Thymus (tissue), 11 donors: ENCODE measurements at regions not wholly inside any gene's neighbourhood (a gene's known extent, or its start where the extent isn't known, plus 50 kb on each side); places are given as distances from the start of the nearest gene placed in this dataset.

Source experiments
- DNase-seq, 9 donors: peaks; one replicate each; pipeline ENCODE4 v3.0.0-alpha.2; 2013; ENCODE audit warnings: low spot score in 9 of 9, low read depth in 6 of 9, missing footprints in 1 of 9
- H3K27ac ChIP-seq, 2 donors: one replicate each; pipeline ENCODE4 v1.5.1; 2013; ENCODE audit warnings: control low read depth in 1 of 2, low read depth in 1 of 2, low read length in 1 of 2, mild to moderate bottlenecking in 1 of 2, moderate library complexity in 1 of 2
- H3K27me3 ChIP-seq, 2 donors: one replicate each; pipeline ENCODE4 v1.5.1; 2013; ENCODE audit warnings: low read length in 1 of 2; ENCODE audit not compliant: control insufficient read depth in 2 of 2, insufficient read depth in 1 of 2
- H3K36me3 ChIP-seq, 2 donors: one replicate each; pipeline ENCODE4 v1.5.1; 2013; ENCODE audit warnings: low read length in 1 of 2, mild to moderate bottlenecking in 1 of 2, moderate library complexity in 1 of 2; ENCODE audit not compliant: control insufficient read depth in 2 of 2, insufficient read depth in 2 of 2
- H3K4me1 ChIP-seq, 2 donors: one replicate each; pipeline ENCODE4 v1.5.1; 2013; ENCODE audit warnings: low read length in 2 of 2; ENCODE audit not compliant: control insufficient read depth in 2 of 2, insufficient read depth in 2 of 2
- H3K4me3 ChIP-seq, 2 donors: one replicate each; pipeline ENCODE4 v1.5.1; 2013; ENCODE audit warnings: low read length in 2 of 2, control low read depth in 1 of 2, mild to moderate bottlenecking in 1 of 2
- H3K9me3 ChIP-seq, 2 donors: one replicate each; pipeline ENCODE4 v1.5.1; 2013; ENCODE audit warnings: low read length in 1 of 2, mild to moderate bottlenecking in 1 of 2; ENCODE audit not compliant: control insufficient read depth in 2 of 2, insufficient read depth in 1 of 2
- whole genome bisulfite sequencing: extraction: QIAGEN DNeasy Blood & Tissue Kit; methylation state at CpG from one replicate; pipeline ENCODE4 v1.1.7; 2013; 5-methylcytosine and 5-hydroxymethylcytosine counted together
- donor health status: healthy.

GRCh38 chr2:207353836-207354235 lies 175.9 kb upstream of the CREB1 start:
- Histone ChIP-seq H3K4me3 (no peak overlapping the region), H3K27me3 (no peaks in the 10 kb centered on the region), H3K27ac (no peak overlapping the region), H3K9me3 (no peaks in the 10 kb centered on the region), H3K36me3 (no peaks in the 10 kb centered on the region), H3K4me1 (peaks cover 9 to 11% of the 10 kb centered on the region in 2 donors)
- no peak for DNase-seq
- 99% methylated on average over 1 of the region's 1 CpG for WGBS

GRCh38 chr2:207354462-207354861 lies 175.3 kb upstream of the CREB1 start:
- WGBS: 98% methylated on average over 1 of the region's 1 CpG
- no peaks in the 10 kb centered on the region for H3K27me3 ChIP-seq
- H3K27ac ChIP-seq: no peak overlapping the region
- H3K36me3 ChIP-seq: no peaks in the 10 kb centered on the region
- no peaks in the 10 kb centered on the region for H3K9me3 ChIP-seq
- no peak for DNase-seq
- H3K4me3 ChIP-seq: no peak overlapping the region
- peaks cover 9 to 11% of the 10 kb centered on the region in 2 donors for H3K4me1 ChIP-seq

- H3K27ac ChIP-seq: no peak overlapping the region
- no peaks in the 10 kb centered on the region for H3K27me3 ChIP-seq
- no peak overlapping the region for H3K4me3 ChIP-seq
- H3K9me3 ChIP-seq: no peaks in the 10 kb centered on the region
- WGBS: 88% methylated on average over 1 of the region's 1 CpG
- H3K4me1 ChIP-seq: peaks cover 9 to 11% of the 10 kb centered on the region in 2 donors
- no peak for DNase-seq
- no peaks in the 10 kb centered on the region for H3K36me3 ChIP-seq
These were observed 173.2 kb upstream of the CREB1 start for GRCh38 chr2:207356567-207356966.

- Histone ChIP-seq H3K36me3 (no peaks in the 10 kb centered on the region), H3K4me1 (peaks cover 9 to 11% of the 10 kb centered on the region in 2 donors), H3K27ac (no peak overlapping the region), H3K9me3 (no peaks in the 10 kb centered on the region), H3K4me3 (no peak overlapping the region), H3K27me3 (no peaks in the 10 kb centered on the region)
- WGBS: 92% methylated on average over 2 of the region's 2 CpGs
- DNase-seq: no peak
These were observed 172.5 kb upstream of the CREB1 start for GRCh38 chr2:207357216-207357615.

GRCh38 chr2:207362716-207363115 lies 167.0 kb upstream of the CREB1 start:
- Histone ChIP-seq H3K27ac (no peak overlapping the region), H3K27me3 (no peaks in the 10 kb centered on the region), H3K36me3 (no peaks in the 10 kb centered on the region), H3K4me3 (no peak overlapping the region), H3K4me1 (no peaks in the 10 kb centered on the region), H3K9me3 (no peaks in the 10 kb centered on the region)
- DNase-seq: no peak
- WGBS: 95% methylated on average over 2 of the region's 2 CpGs

- no peak overlapping the region for H3K4me3 ChIP-seq
- 99% methylated on average over 1 of the region's 1 CpG for WGBS
- H3K27me3 ChIP-seq: no peaks in the 10 kb centered on the region
- no peak overlapping the region for H3K27ac ChIP-seq
- no peaks in the 10 kb centered on the region for H3K4me1 ChIP-seq
- H3K9me3 ChIP-seq: no peaks in the 10 kb centered on the region
- DNase-seq: no peak
- H3K36me3 ChIP-seq: no peaks in the 10 kb centered on the region
These were observed 165.9 kb upstream of the CREB1 start for GRCh38 chr2:207363761-207364290.

GRCh38 chr2:207370646-207371045 lies 159.1 kb upstream of the CREB1 start:
- H3K36me3 ChIP-seq: no peaks in the 10 kb centered on the region
- no peak for DNase-seq
- WGBS: 91% methylated on average over 1 of the region's 1 CpG
- H3K27ac ChIP-seq: no peak overlapping the region
- H3K9me3 ChIP-seq: no peaks in the 10 kb centered on the region
- H3K27me3 ChIP-seq: no peaks in the 10 kb centered on the region
- H3K4me3 ChIP-seq: no peak overlapping the region
- no peaks in the 10 kb centered on the region for H3K4me1 ChIP-seq

- no peak for DNase-seq
- Histone ChIP-seq H3K9me3 (no peaks in the 10 kb centered on the region), H3K27ac (no peak overlapping the region), H3K27me3 (no peaks in the 10 kb centered on the region), H3K4me3 (no peak overlapping the region), H3K36me3 (no peaks in the 10 kb centered on the region), H3K4me1 (no peaks in the 10 kb centered on the region)
These were observed 157.9 kb upstream of the CREB1 start for GRCh38 chr2:207371877-207372276.

GRCh38 chr2:207372483-207372882 lies 157.3 kb upstream of the CREB1 start:
- H3K9me3 ChIP-seq: no peaks in the 10 kb centered on the region
- H3K27me3 ChIP-seq: no peaks in the 10 kb centered on the region
- no peaks in the 10 kb centered on the region for H3K4me1 ChIP-seq
- no peak for DNase-seq
- H3K4me3 ChIP-seq: no peak overlapping the region
- H3K36me3 ChIP-seq: no peaks in the 10 kb centered on the region
- no peak overlapping the region for H3K27ac ChIP-seq
- WGBS: 98% methylated on average over 1 of the region's 1 CpG
